Hypothalamus (tissue), 51 donors: ENCODE measurements at regions not wholly inside any gene's neighbourhood (a gene's known extent, or its start where the extent isn't known, plus 50 kb on each side); places are given as distances from the start of the nearest gene placed in this dataset.

Source experiments
- DNase-seq, 51 donors: peaks; one replicate each; lab custom pipeline; 2025; lab: John Stamatoyannopoulos, UW

- DNase-seq = no peak
Measured at GRCh38 chr2:217269701-217270484, 410.0 kb upstream of the TNP1 start.

GRCh38 chr2:217268978-217269377 is 409.1 kb upstream of the TNP1 start:
- DNase-seq = no peak

GRCh38 chr2:217267758-217268157 is 407.9 kb upstream of the TNP1 start:
- DNase-seq = no peak

GRCh38 chr2:217263756-217264155 is 403.9 kb upstream of the TNP1 start:
- DNase-seq = no peak

GRCh38 chr2:217262911-217263310 is 403.0 kb upstream of the TNP1 start:
- peak in 4 of 51 donors; percentile 1 to 10 (median 6) for DNase-seq

- no peak for DNase-seq
Measured at GRCh38 chr2:217261452-217261851, 401.6 kb upstream of the TNP1 start.

GRCh38 chr2:217260441-217261115 is 400.7 kb upstream of the TNP1 start:
- DNase-seq = no peak

GRCh38 chr2:217258170-217258569 is 398.3 kb upstream of the TNP1 start:
- no peak for DNase-seq

GRCh38 chr2:217256251-217256650 is 396.4 kb upstream of the TNP1 start:
- no peak for DNase-seq

- no peak for DNase-seq
Measured at GRCh38 chr2:217254111-217254510, 394.2 kb upstream of the TNP1 start.

- DNase-seq = no peak
Measured at GRCh38 chr2:217252181-217252580, 392.3 kb upstream of the TNP1 start.

- DNase-seq = no peak
Measured at GRCh38 chr2:217250013-217250524, 390.2 kb upstream of the TNP1 start.

- no peak for DNase-seq
Measured at GRCh38 chr2:217249121-217250012, 389.5 kb upstream of the TNP1 start.

- peak; percentile 5 to 85 (median 60) for DNase-seq
Measured at GRCh38 chr2:217248312-217248935, 388.6 kb upstream of the TNP1 start.

GRCh38 chr2:217247476-217247875 is 387.6 kb upstream of the TNP1 start:
- no peak for DNase-seq

- DNase-seq = no peak
Measured at GRCh38 chr2:217246108-217246507, 386.2 kb upstream of the TNP1 start.

- no peak for DNase-seq
Measured at GRCh38 chr2:217244815-217245214, 385.0 kb upstream of the TNP1 start.

GRCh38 chr2:217242947-217243346 is 383.1 kb upstream of the TNP1 start:
- no peak for DNase-seq

GRCh38 chr2:217231724-217232123 is 371.9 kb upstream of the TNP1 start:
- DNase-seq = no peak

- DNase-seq = no peak
Measured at GRCh38 chr2:217231212-217231611, 371.3 kb upstream of the TNP1 start.

GRCh38 chr2:217228732-217229131 is 368.9 kb upstream of the TNP1 start:
- no peak for DNase-seq
